ENCODE measurements at regions not wholly inside any gene's neighbourhood (a gene's known extent, or its start where the extent isn't known, plus 50 kb on each side); places are given as distances from the start of the nearest gene placed in this dataset.

DNA sequence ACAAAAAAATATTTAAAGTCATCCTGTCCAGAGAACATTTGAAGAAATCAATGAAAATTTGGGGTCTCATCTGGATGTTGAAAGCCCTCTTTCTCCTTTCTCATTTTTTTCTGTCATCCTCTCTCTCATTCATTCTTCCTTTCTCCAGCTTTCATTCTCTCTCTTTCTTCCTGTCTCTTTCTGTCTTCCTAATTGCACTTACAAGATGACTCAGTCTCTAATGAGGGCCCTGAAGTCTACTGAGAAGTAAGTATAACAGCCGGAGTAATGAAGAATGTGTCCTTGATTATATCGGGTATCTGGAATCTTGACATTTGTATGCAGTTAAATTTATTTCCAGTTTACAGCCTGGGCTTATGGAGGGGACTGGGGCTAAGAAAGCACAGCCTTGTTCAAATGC is 232.2 kb upstream of the SULF2 start:
- no peak for TF ChIP-seq POLR2A (IDR thresholded peaks at IDR 0.05)
- TF ChIP-seq, protein P1, sequence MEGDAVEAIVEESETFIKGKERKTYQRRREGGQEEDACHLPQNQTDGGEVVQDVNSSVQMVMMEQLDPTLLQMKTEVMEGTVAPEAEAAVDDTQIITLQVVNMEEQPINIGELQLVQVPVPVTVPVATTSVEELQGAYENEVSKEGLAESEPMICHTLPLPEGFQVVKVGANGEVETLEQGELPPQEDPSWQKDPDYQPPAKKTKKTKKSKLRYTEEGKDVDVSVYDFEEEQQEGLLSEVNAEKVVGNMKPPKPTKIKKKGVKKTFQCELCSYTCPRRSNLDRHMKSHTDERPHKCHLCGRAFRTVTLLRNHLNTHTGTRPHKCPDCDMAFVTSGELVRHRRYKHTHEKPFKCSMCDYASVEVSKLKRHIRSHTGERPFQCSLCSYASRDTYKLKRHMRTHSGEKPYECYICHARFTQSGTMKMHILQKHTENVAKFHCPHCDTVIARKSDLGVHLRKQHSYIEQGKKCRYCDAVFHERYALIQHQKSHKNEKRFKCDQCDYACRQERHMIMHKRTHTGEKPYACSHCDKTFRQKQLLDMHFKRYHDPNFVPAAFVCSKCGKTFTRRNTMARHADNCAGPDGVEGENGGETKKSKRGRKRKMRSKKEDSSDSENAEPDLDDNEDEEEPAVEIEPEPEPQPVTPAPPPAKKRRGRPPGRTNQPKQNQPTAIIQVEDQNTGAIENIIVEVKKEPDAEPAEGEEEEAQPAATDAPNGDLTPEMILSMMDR (IDR thresholded peaks at IDR 0.05): no peak
